ENCODE measurements at regions not wholly inside any gene's neighbourhood (a gene's known extent, or its start where the extent isn't known, plus 50 kb on each side); places are given as distances from the start of the nearest gene placed in this dataset.

DNA sequence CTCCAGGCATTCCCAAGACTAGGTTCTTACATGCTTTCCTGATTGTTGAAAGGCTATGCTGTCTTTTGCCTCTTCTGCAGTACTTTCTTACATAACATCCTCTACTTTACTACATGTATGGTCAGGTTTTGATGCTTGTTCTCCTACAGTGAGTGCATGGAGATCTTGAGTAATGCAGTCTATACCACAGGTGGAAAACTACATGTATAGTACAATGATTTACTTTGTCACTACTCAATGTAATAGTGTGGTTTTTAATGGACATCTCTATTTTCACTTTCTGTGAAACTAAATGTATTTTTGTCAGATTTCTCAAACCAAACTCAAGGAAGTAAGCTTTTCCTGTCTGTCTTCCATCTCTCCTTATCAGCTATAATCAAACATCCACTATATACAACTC, 657.0 kb downstream of the TUSC7 start:
- no peak for TF ChIP-seq STAT1 (IDR thresholded peaks at IDR 0.05; ENCODE audit: unreplicated experiment)
- TF ChIP-seq, protein P1, sequence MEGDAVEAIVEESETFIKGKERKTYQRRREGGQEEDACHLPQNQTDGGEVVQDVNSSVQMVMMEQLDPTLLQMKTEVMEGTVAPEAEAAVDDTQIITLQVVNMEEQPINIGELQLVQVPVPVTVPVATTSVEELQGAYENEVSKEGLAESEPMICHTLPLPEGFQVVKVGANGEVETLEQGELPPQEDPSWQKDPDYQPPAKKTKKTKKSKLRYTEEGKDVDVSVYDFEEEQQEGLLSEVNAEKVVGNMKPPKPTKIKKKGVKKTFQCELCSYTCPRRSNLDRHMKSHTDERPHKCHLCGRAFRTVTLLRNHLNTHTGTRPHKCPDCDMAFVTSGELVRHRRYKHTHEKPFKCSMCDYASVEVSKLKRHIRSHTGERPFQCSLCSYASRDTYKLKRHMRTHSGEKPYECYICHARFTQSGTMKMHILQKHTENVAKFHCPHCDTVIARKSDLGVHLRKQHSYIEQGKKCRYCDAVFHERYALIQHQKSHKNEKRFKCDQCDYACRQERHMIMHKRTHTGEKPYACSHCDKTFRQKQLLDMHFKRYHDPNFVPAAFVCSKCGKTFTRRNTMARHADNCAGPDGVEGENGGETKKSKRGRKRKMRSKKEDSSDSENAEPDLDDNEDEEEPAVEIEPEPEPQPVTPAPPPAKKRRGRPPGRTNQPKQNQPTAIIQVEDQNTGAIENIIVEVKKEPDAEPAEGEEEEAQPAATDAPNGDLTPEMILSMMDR (conservative IDR thresholded peaks at IDR 0.05; ENCODE audit: low read depth in 2 of 2): no peak

Measured in GM23338 (cell line).